ENCODE measurements at regions not wholly inside any gene's neighbourhood (a gene's known extent, or its start where the extent isn't known, plus 50 kb on each side); places are given as distances from the start of the nearest gene placed in this dataset.

GRCh38 chr6:154617175-154617574 lies 106.7 kb upstream of the CNKSR3 start:
- DNase-seq (ENCODE audit: low read depth, low spot score), result no peak
- H3K4me1 Mint-ChIP-seq, result no peaks in the 10 kb centered on the region
- no peaks in the 10 kb centered on the region for H3K36me3 Mint-ChIP-seq (ENCODE audit: low read depth)
- H3K9me3 Mint-ChIP-seq, result no peaks in the 10 kb centered on the region
- TF ChIP-seq CTCF (conservative IDR thresholded peaks at IDR 0.05), result no peak
- no peaks in the 10 kb centered on the region for H3K27me3 Mint-ChIP-seq (ENCODE audit: low read depth)
- no peak overlapping the region for H3K27ac Mint-ChIP-seq (ENCODE audit: unreplicated experiment)
- H3K4me3 Mint-ChIP-seq, result no peak overlapping the region

GRCh38 chr6:154619146-154619545 lies 108.7 kb upstream of the CNKSR3 start:
- H3K9me3 Mint-ChIP-seq, result no peaks in the 10 kb centered on the region
- no peaks in the 10 kb centered on the region for H3K4me1 Mint-ChIP-seq
- no peak for DNase-seq (ENCODE audit: low read depth, low spot score)
- TF ChIP-seq CTCF (conservative IDR thresholded peaks at IDR 0.05), result no peak
- H3K27me3 Mint-ChIP-seq (ENCODE audit: low read depth), result no peaks in the 10 kb centered on the region
- H3K27ac Mint-ChIP-seq (ENCODE audit: unreplicated experiment), result no peak overlapping the region
- no peaks in the 10 kb centered on the region for H3K36me3 Mint-ChIP-seq (ENCODE audit: low read depth)
- H3K4me3 Mint-ChIP-seq, result no peak overlapping the region

GRCh38 chr6:154621686-154622085 lies 111.2 kb upstream of the CNKSR3 start:
- H3K4me3 Mint-ChIP-seq, result no peak overlapping the region
- DNase-seq (ENCODE audit: low read depth, low spot score), result no peak
- TF ChIP-seq CTCF (conservative IDR thresholded peaks at IDR 0.05), result no peak
- no peaks in the 10 kb centered on the region for H3K36me3 Mint-ChIP-seq (ENCODE audit: low read depth)
- no peak overlapping the region for H3K27ac Mint-ChIP-seq (ENCODE audit: unreplicated experiment)
- no peaks in the 10 kb centered on the region for H3K4me1 Mint-ChIP-seq
- no peaks in the 10 kb centered on the region for H3K9me3 Mint-ChIP-seq
- H3K27me3 Mint-ChIP-seq (ENCODE audit: low read depth), result no peaks in the 10 kb centered on the region

GRCh38 chr6:154622618-154623336 lies 110.4 kb upstream of the SCAF8 start:
- no peaks in the 10 kb centered on the region for H3K36me3 Mint-ChIP-seq (ENCODE audit: low read depth)
- H3K9me3 Mint-ChIP-seq, result no peaks in the 10 kb centered on the region
- TF ChIP-seq CTCF (conservative IDR thresholded peaks at IDR 0.05), result no peak
- no peak for DNase-seq (ENCODE audit: low read depth, low spot score)
- no peak overlapping the region for H3K4me3 Mint-ChIP-seq
- no peaks in the 10 kb centered on the region for H3K27me3 Mint-ChIP-seq (ENCODE audit: low read depth)
- no peak overlapping the region for H3K27ac Mint-ChIP-seq (ENCODE audit: unreplicated experiment)
- H3K4me1 Mint-ChIP-seq, result no peaks in the 10 kb centered on the region

- no peak for TF ChIP-seq CTCF (conservative IDR thresholded peaks at IDR 0.05)
- Mint-ChIP-seq H3K9me3 (no peaks in the 10 kb centered on the region), H3K27me3 (ENCODE audit: low read depth) (no peaks in the 10 kb centered on the region), H3K36me3 (ENCODE audit: low read depth) (no peaks in the 10 kb centered on the region), H3K4me3 (no peak overlapping the region), H3K4me1 (no peaks in the 10 kb centered on the region), H3K27ac (ENCODE audit: unreplicated experiment) (no peak overlapping the region)
- DNase-seq (ENCODE audit: low read depth, low spot score), result no peak
Observed at GRCh38 chr6:154623391-154623790, 109.8 kb upstream of the SCAF8 start.

Data from neural crest cell (in vitro differentiated cells).